GM12878 (cell line): ENCODE measurements at regions not wholly inside any gene's neighbourhood (a gene's known extent, or its start where the extent isn't known, plus 50 kb on each side); places are given as distances from the start of the nearest gene placed in this dataset.

Experiments
- ATAC-seq: fragments of 200-7000 bp; cut with Tn5 transposase; 3 replicates; pipeline ENCODE4 v1.9.1; 2020; ENCODE audit warnings: mild to moderate bottlenecking, moderate library complexity
- BruUV-seq: library from RNA; stranded (reverse); fragments of 400-500 nt; replicated peaks from 2 replicates; lab custom pipeline; 2021; lab: Mats Ljungman, UMichigan
- CTCF ChIA-PET: fragments of 300-600 bp; sonication (Branson Sonifier 250); formaldehyde crosslinking; extraction: SDS; loops from one replicate; lab custom pipeline; 2021; ENCODE audit warnings: inconsistent platforms; lab: Yijun Ruan, JAX
- POLR2A ChIA-PET: fragments of 350-600 bp; formaldehyde crosslinking; extraction: SDS; loops from one replicate; lab custom pipeline; 2021; ENCODE audit warnings: inconsistent platforms; lab: Charles Lee
- RAD21 ChIA-PET: fragments of 300-600 bp; sonication (Branson Sonifier 250); formaldehyde crosslinking; loops from one replicate; lab custom pipeline; 2023; ENCODE audit warnings: antibody characterized with exemption; ENCODE audit not compliant: unreplicated experiment; lab: Charles Lee
- SMC1A ChIA-PET: fragments of 300-600 bp; sonication (Branson Sonifier 250); formaldehyde crosslinking; loops from one replicate; lab custom pipeline; 2023; ENCODE audit not compliant: unreplicated experiment, uncharacterized antibody; lab: Charles Lee
- DNase-seq: peaks from one replicate; pipeline ENCODE4 v3.0.0-alpha.2; 2011; ENCODE audit warnings: low read depth, low spot score
- FAIRE-seq: peaks from 3 replicates; lab custom pipeline; 2011; peaks lifted over from hg19 to GRCh38; lab: Jason Lieb, UNC
- H2AFZ ChIP-seq: 2 replicates; pipeline ENCODE4 v1.6.0; 2011; ENCODE audit warnings: low read depth, low read length, control low read depth; ENCODE audit not compliant: control insufficient read depth
- H3K27ac ChIP-seq: 2 replicates; pipeline ENCODE4 v1.5.1; 2011; ENCODE audit warnings: control low read depth; ENCODE audit not compliant: control insufficient read depth, insufficient read depth
- H3K27me3 ChIP-seq, 2 experiments: replicated peaks in 1 of 2; 2 replicates each; pipeline versions ENCODE4 v1.6.0 to v1.6.1; 2011; ENCODE audit warnings: low read length in 1 of 2; ENCODE audit not compliant: control insufficient read depth in 2 of 2, insufficient read depth in 2 of 2
- H3K36me3 ChIP-seq, 2 experiments: 2 replicates each; pipeline ENCODE4 v1.5.1; 2011; ENCODE audit warnings: low read length in 1 of 2; ENCODE audit not compliant: control insufficient read depth in 2 of 2, insufficient read depth in 2 of 2
- H3K4me1 ChIP-seq: 2 replicates; pipeline ENCODE4 v1.6.1; 2011; ENCODE audit warnings: mild to moderate bottlenecking, low read length, moderate library complexity, mixed read lengths; ENCODE audit not compliant: control insufficient read depth, insufficient read depth
- H3K4me2 ChIP-seq: 2 replicates; pipeline ENCODE4 v1.6.0; 2011; ENCODE audit warnings: control low read depth; ENCODE audit not compliant: control insufficient read depth, insufficient read depth
- H3K4me3 ChIP-seq: fragments of 200-600 bp; sonication (generic); 2 replicates; pipeline ENCODE4 v1.5.1; 2016
- H3K79me2 ChIP-seq: 2 replicates; pipeline ENCODE4 v1.6.0; 2011; ENCODE audit warnings: low read length; ENCODE audit not compliant: control insufficient read depth, insufficient read depth
- H3K9ac ChIP-seq: 2 replicates; pipeline ENCODE4 v1.8.0; 2011; ENCODE audit warnings: low read length, control low read depth, mixed read lengths; ENCODE audit not compliant: control insufficient read depth, insufficient read depth
- H3K9me3 ChIP-seq: replicated peaks from 3 replicates; pipeline ENCODE4 v1.5.1; 2011; ENCODE audit warnings: mild to moderate bottlenecking, low read length; ENCODE audit not compliant: control insufficient read depth, insufficient read depth
- H4K20me1 ChIP-seq: 2 replicates; pipeline ENCODE4 v1.6.0; 2011; ENCODE audit not compliant: control insufficient read depth, insufficient read depth
- BACH1 ChIP-seq: fragments of 450-650 bp; IDR thresholded peaks from 2 replicates; pipeline ENCODE4 v1.6.1; 2017; ENCODE audit warnings: mild to moderate bottlenecking, borderline replicate concordance
- CBX3 ChIP-seq: fragments of 200-600 bp; sonication (generic); IDR thresholded peaks from 2 replicates; pipeline ENCODE4 v1.6.1; 2016; ENCODE audit warnings: low read depth, borderline replicate concordance
- EED ChIP-seq: sonication (generic); IDR thresholded peaks from 2 replicates; pipeline ENCODE4 v1.6.1; 2016; ENCODE audit warnings: antibody characterized with exemption, low read depth
- EGR1 ChIP-seq, 2 experiments: IDR thresholded peaks; 1 replicate in 1 of 2; 2 replicates in 1 of 2; pipeline ENCODE4 v1.6.1; 2011 to 2012; ENCODE audit warnings: low read depth in 2 of 2, low read length in 2 of 2, borderline replicate concordance in 1 of 2, mild to moderate bottlenecking in 1 of 2, moderate library complexity in 1 of 2
- ESRRA ChIP-seq: IDR thresholded peaks from 2 replicates; pipeline ENCODE4 v1.6.1; 2012; ENCODE audit warnings: mild to moderate bottlenecking, low read length, improper control_type of control experiment
- FOS ChIP-seq: IDR thresholded peaks from 3 replicates; pipeline ENCODE4 v1.6.1; 2011; ENCODE audit warnings: borderline replicate concordance; ENCODE audit not compliant: insufficient read length; ENCODE audit errors: extremely low read depth
- FOXM1 ChIP-seq: IDR thresholded peaks from 2 replicates; pipeline ENCODE4 v1.6.1; 2012; ENCODE audit warnings: low read depth, mild to moderate bottlenecking, inconsistent platforms, low read length, moderate library complexity
- HDAC2 ChIP-seq: fragments of 200-600 bp; sonication (generic); IDR thresholded peaks from 2 replicates; pipeline ENCODE4 v1.6.1; 2017
- IKZF1 ChIP-seq: fragments of 450-650 bp; conservative IDR thresholded peaks from 2 replicates; pipeline ENCODE4 v1.6.1; 2017; ENCODE audit warnings: antibody characterized with exemption, mild to moderate bottlenecking
- NFIC ChIP-seq: IDR thresholded peaks from 2 replicates; pipeline ENCODE4 v1.6.1; 2012; ENCODE audit warnings: low read depth, mild to moderate bottlenecking, inconsistent platforms, low read length, moderate library complexity
- RCOR1 ChIP-seq: conservative IDR thresholded peaks from 2 replicates; pipeline ENCODE4 v1.6.1; 2012; ENCODE audit warnings: low read depth, low read length, improper control_type of control experiment
- REST ChIP-seq: IDR thresholded peaks from 2 replicates; pipeline ENCODE4 v1.6.1; 2012; ENCODE audit warnings: mild to moderate bottlenecking, low read depth, low read length
- SIN3A ChIP-seq: IDR thresholded peaks from 2 replicates; pipeline ENCODE4 v1.6.1; 2012; ENCODE audit warnings: low read depth, low read length, improper control_type of control experiment
- SREBF1 ChIP-seq: IDR thresholded peaks from 2 replicates; pipeline ENCODE4 v1.6.1; 2012; ENCODE audit warnings: mild to moderate bottlenecking, low read length
- WRNIP1 ChIP-seq: IDR thresholded peaks from 2 replicates; pipeline ENCODE4 v1.6.1; 2011; ENCODE audit warnings: low read depth, low read length, improper control_type of control experiment, borderline replicate concordance
- ZNF207 ChIP-seq: fragments of 450-650 bp; IDR thresholded peaks from 2 replicates; pipeline ENCODE4 v1.6.1; 2014; ENCODE audit warnings: antibody characterized with exemption, mild to moderate bottlenecking, borderline replicate concordance
- ZNF217 ChIP-seq: fragments of 450-650 bp; IDR thresholded peaks from 2 replicates; pipeline ENCODE4 v1.6.1; 2017; ENCODE audit warnings: antibody characterized with exemption, mild to moderate bottlenecking
- ZNF384 ChIP-seq: IDR thresholded peaks from 2 replicates; pipeline ENCODE4 v1.6.1; 2012; ENCODE audit warnings: low read depth, mild to moderate bottlenecking, low read length, improper control_type of control experiment, borderline replicate concordance
- ZZZ3 ChIP-seq: IDR thresholded peaks from 2 replicates; pipeline ENCODE4 v1.6.1; 2011; ENCODE audit warnings: low read depth; ENCODE audit not compliant: control insufficient read depth, insufficient read length
- WGBS: methylation state at CpG from one replicate; pipeline ENCODE4 v1.1.6; 2016; ENCODE audit warnings: low lambda C conversion rate; ENCODE audit not compliant: insufficient replicate concordance, insufficient coverage; ENCODE audit errors: missing lambda C conversion rate; 5-methylcytosine and 5-hydroxymethylcytosine counted together
- in situ Hi-C: fragments of 300-500 bp; cut with MboI; formaldehyde crosslinking; loops from 9 replicates; pipeline ENCODE4 v1.14.3; 2018; ENCODE audit warnings: mixed read lengths
- intact Hi-C: fragments of 100-400 bp; cut with micrococcal nuclease; formaldehyde crosslinking; loops from one replicate; pipeline ENCODE4 v1.14.2; 2022; ENCODE audit not compliant: unreplicated experiment

GRCh38 chr4:71862315-71862714 is 78.4 kb upstream of the GC start:
- H3K4me2 ChIP-seq = no peak overlapping the region
- ChIA-PET CTCF (no interaction called here), RAD21 (no interaction called here), POLR2A (no interaction called here), SMC1A (interaction anchor here (0.7 kb wide), 1 partner anchor 16 kb away, joined by 3 read pairs; no protein-coding TSS in a partner anchor)
- no peaks in the 10 kb centered on the region for H3K4me1 ChIP-seq
- H3K9me3 ChIP-seq = no peaks in the 10 kb centered on the region; the same call in 2 of the 3 replicates
- H2AFZ ChIP-seq = no peak overlapping the region
- ATAC-seq (no peak), DNase-seq (no peak), FAIRE-seq (no peak)
- no peak for TF ChIP-seq RCOR1
- TF ChIP-seq FOXM1 = no peak
- TF ChIP-seq ZZZ3 = no peak
- no peak for TF ChIP-seq SIN3A
- TF ChIP-seq ZNF384 = no peak
- in situ Hi-C loops = no loop called here
- H3K27ac ChIP-seq = no peak overlapping the region
- intact Hi-C loops = no loop called here
- BruUV-seq = no TSS peak
- no peak overlapping the region for H3K4me3 ChIP-seq
- no peaks in the 10 kb centered on the region for H3K79me2 ChIP-seq
- H3K27me3 ChIP-seq = no peaks in the 10 kb centered on the region
- H3K9ac ChIP-seq = no peak overlapping the region
- no peaks in the 10 kb centered on the region for H3K36me3 ChIP-seq
- H4K20me1 ChIP-seq = no peaks in the 10 kb centered on the region

- Histone ChIP-seq H3K36me3 (no peaks in the 10 kb centered on the region), H3K79me2 (no peaks in the 10 kb centered on the region), H3K9ac (no peak overlapping the region), H3K9me3 (no peaks in the 10 kb centered on the region; the same call in 2 of the 3 replicates), H3K27ac (no peak overlapping the region), H3K4me2 (no peak overlapping the region), H2AFZ (no peak overlapping the region), H3K4me3 (no peak overlapping the region), H3K27me3 (no peaks in the 10 kb centered on the region), H3K4me1 (no peaks in the 10 kb centered on the region), H4K20me1 (no peaks in the 10 kb centered on the region)
- BruUV-seq = no TSS peak
- 43% methylated on average over 3 of the region's 3 CpGs for WGBS
- FAIRE-seq (no peak), DNase-seq (no peak), ATAC-seq (no peak)
- ChIA-PET SMC1A (no interaction called here), CTCF (interaction anchor here (0.6 kb wide), 1 partner anchor 23 kb away, joined by 4 read pairs; no protein-coding TSS in a partner anchor), POLR2A (no interaction called here), RAD21 (no interaction called here)
- intact Hi-C loops (no loop called here), in situ Hi-C loops (no loop called here)
- TF ChIP-seq HDAC2 (no peak), IKZF1 (no peak), ZNF217 (no peak), EGR1 (IDR thresholded peaks at IDR 0.05; ENCODE audit: borderline replicate concordance in 1 of 2, low read depth in 2 of 2, low read length in 2 of 2) (no peak), CBX3 (no peak), ZNF207 (no peak), BACH1 (no peak), WRNIP1 (no peak), EED (no peak), FOS (no peak), ESRRA (no peak), NFIC (no peak), REST (no peak), SREBF1 (no peak)
These were observed 79.6 kb upstream of the GC start for GRCh38 chr4:71863457-71863856.
